GM12872 (cell line): ENCODE measurements at regions not wholly inside any gene's neighbourhood (a gene's known extent, or its start where the extent isn't known, plus 50 kb on each side); places are given as distances from the start of the nearest gene placed in this dataset.

Experiments used
- TF ChIP-seq, protein P1 (sequence below): IDR thresholded peaks from 3 replicates; pipeline ENCODE4 v1.5.1; 2011; ENCODE audit warnings: low read depth, mild to moderate bottlenecking, low read length, moderate library complexity; ENCODE audit not compliant: insufficient read depth

DNA sequence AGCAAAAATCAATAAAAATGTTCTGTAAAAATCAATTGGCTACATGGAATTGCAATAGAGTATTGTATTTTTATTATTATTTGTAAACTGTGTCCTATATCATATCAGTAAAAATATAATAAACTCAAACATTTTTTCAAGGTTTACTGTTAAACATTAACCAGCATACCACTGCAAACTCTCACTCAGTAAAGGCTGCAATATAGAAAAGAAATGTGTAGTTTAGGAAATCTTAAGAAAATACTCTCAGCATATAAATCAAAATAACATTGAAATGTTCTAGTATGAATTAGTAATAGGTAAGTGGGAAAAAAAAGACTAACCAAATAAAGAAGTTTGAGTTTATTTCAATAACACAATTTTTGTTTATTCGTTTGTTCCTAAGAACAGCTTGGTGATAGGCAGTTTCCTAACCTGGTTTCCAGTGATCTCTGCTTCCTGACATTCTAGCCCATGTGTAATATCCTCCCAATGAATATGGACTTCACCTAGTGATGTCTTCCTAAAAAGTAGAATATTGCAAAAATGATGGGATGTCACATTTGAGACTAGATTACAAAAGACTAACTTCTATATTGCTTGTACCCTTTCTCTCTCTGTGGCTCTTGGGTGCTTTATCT lies 870.1 kb downstream of the BRINP3 start:
- TF ChIP-seq, protein P1, sequence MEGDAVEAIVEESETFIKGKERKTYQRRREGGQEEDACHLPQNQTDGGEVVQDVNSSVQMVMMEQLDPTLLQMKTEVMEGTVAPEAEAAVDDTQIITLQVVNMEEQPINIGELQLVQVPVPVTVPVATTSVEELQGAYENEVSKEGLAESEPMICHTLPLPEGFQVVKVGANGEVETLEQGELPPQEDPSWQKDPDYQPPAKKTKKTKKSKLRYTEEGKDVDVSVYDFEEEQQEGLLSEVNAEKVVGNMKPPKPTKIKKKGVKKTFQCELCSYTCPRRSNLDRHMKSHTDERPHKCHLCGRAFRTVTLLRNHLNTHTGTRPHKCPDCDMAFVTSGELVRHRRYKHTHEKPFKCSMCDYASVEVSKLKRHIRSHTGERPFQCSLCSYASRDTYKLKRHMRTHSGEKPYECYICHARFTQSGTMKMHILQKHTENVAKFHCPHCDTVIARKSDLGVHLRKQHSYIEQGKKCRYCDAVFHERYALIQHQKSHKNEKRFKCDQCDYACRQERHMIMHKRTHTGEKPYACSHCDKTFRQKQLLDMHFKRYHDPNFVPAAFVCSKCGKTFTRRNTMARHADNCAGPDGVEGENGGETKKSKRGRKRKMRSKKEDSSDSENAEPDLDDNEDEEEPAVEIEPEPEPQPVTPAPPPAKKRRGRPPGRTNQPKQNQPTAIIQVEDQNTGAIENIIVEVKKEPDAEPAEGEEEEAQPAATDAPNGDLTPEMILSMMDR: no peak

DNA sequence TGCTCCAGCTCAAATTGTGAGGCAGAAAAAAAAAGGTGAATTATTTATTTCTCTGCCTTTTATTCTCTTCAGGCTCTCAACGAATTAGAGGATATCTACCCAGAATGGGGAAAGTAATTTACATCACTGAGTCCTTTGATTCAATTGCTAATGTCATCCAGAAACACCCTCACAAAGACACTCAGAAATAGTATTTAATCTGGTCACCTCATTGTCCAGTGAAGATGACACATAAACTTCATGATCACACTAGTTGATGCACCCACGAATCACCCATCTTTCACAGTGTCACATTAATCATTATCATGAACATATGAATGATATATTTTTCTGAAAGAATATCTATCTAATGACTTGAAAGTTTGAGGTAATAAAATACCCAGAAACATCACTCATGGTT lies 868.5 kb downstream of the BRINP3 start:
- TF ChIP-seq, protein P1: no peak

DNA sequence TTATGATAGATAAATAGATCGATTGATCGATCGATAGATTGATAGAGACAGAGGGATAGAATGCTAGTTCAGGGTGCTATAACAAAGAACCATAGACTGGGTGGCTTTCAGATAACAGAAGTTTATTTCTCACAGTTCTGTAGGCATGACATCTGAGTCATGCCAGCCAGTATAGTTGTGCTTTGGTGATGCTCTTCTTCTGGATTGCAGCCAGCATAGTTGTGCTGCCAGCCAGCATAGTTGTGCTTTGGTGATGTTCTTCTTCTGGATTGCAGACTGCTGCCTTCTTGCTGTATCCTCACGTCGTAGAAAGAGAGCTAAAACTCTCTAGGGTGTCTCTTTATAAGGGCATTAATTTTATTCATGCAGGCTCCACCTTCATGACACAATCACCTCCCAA lies 860.8 kb downstream of the BRINP3 start:
- TF ChIP-seq, protein P1: no peak

DNA sequence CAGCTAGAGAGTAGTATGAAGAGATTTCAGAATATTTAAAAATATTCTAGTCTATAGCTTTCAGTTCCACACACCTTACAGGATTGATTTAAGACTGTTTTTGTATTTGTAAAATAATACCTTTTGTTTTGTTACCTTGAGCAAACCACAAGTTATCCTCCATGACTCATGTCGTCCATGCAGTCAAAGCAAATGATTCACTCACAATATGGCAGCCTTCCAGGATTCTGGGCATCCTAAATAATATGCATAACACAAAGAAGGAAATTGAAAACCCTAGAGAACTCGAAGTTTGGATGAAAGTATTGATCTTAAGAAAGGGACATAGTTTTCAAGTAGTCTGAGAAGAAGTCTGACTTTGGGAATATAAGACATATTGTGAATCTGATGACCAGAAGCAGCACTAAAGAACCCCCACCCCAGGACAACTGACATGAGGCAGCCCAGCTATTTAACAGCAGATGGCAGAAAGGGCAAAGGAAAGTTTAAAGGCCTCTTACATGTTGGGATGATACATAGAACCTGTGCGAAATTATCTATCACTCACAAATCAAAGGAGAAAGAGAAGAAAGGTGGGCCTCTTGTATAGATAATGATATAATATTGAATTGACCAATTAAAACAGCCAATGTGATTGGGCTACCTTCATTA lies 857.9 kb downstream of the BRINP3 start:
- TF ChIP-seq, protein P1: no peak

DNA sequence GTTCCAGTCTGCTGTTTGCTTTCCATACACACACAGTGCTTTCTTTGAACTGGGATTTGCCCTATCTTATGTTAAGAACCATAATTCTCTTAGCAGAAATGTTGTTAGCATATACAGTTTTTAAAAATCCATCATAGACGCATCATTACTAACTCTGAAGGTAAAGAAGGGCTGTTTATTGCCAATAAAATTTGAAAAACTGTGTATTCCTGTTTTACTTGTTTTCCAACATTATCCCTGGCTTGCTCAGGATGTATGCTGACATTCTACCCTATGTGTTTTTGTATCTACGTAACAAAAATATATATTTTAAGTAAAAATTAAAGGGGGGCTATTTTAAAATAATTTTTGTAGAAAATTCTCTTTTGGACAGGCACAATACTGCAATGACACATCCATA lies 857.2 kb downstream of the BRINP3 start:
- TF ChIP-seq, protein P1: no peak

DNA sequence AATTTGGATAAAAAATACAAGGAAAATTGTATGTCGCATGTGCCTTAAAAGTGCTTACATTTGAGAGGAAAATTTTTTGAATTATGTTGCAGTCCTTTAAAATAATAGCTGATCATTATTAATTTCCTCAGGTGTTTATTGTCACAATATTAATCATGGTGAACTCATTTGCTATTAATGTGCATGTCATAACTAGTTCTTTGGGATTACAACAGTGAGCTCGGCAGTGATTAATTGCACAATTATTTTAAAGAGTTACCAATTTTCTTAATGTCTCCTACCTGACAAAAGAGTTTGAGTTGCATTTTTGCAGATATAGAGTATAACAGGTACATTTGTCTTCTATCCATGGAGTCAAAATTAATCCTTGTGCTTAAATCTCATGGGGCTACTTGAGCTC lies 854.3 kb downstream of the BRINP3 start:
- TF ChIP-seq, protein P1: no peak

DNA sequence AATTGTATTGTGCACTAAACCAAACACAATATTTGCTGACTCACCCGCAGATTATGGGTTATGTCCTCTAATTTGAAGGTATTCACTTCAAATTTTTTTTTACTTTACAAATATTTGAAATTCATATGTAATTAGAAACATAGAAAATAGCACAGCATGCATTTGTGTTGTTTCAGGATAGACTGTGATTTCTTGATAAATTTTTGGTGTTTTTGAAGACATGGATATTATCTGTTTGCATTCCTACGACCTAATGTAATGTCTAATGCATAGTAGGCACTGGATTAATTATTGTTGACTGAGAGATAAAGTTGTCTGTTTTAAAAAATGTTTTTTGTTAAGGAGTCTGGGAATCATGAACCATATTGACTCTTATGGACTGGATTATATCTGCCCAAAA lies 850.2 kb downstream of the BRINP3 start:
- TF ChIP-seq, protein P1: no peak
